Tibial nerve (tissue), 4 donors: ENCODE measurements at regions not wholly inside any gene's neighbourhood (a gene's known extent, or its start where the extent isn't known, plus 50 kb on each side); places are given as distances from the start of the nearest gene placed in this dataset.

ENCODE experiments used
- CTCF ChIP-seq, 5 experiments: fragments of 200-600 bp in 3 of 5; fragments of 450-650 bp in 2 of 5; sonication (generic) in 3 of 5; IDR thresholded peaks; one replicate each; pipeline ENCODE4 v1.5.1; 2016 to 2019; ENCODE audit warnings: antibody characterized with exemption in 5 of 5, mild to moderate bottlenecking in 3 of 5, moderate library complexity in 2 of 5
- EP300 ChIP-seq, 2 donors: sonication (generic); formaldehyde crosslinking; IDR thresholded peaks; one replicate each; pipeline ENCODE4 v1.6.1; 2017; ENCODE audit warnings: antibody characterized with exemption in 2 of 2, mild to moderate bottlenecking in 1 of 2
- POLR2A ChIP-seq, 2 donors: fragments of 450-650 bp; IDR thresholded peaks; one replicate each; pipeline ENCODE4 v1.6.1; 2017; ENCODE audit warnings: antibody characterized with exemption in 2 of 2, mild to moderate bottlenecking in 2 of 2, moderate library complexity in 2 of 2

- TF ChIP-seq CTCF (IDR thresholded peaks at IDR 0.05) (no peak), EP300 (IDR thresholded peaks at IDR 0.05) (no peak), POLR2A (IDR thresholded peaks at IDR 0.05) (no peak)
These were observed 111.0 kb downstream of the NPIPB5 start for GRCh38 chr16:22621586-22622155.
